K562 (cell line): ENCODE measurements at regions not wholly inside any gene's neighbourhood (a gene's known extent, or its start where the extent isn't known, plus 50 kb on each side); places are given as distances from the start of the nearest gene placed in this dataset.

Experiments
- ATAC-seq: fragments of 200-7000 bp; cut with Tn5 transposase; 3 replicates; pipeline ENCODE4 v1.9.1; 2020; ENCODE audit warnings: moderate library complexity
- BruUV-seq: library from RNA; stranded (reverse); fragments of 400-500 nt; replicated peaks from 2 replicates; lab custom pipeline; 2021; lab: Mats Ljungman, UMichigan
- CTCF ChIA-PET: fragments of 300-600 bp; formaldehyde crosslinking; extraction: SDS; loops from one replicate; lab custom pipeline; 2021; ENCODE audit warnings: low intra/inter-chr PET ratio; lab: Yijun Ruan, JAX
- POLR2A ChIA-PET: fragments of 300-600, 350-650 bp; sonication (Branson Sonifier 250); formaldehyde crosslinking; extraction: SDS; loops from one replicate; lab custom pipeline; 2021; ENCODE audit warnings: antibody characterized with exemption, inconsistent platforms; lab: Yijun Ruan, JAX
- DNase-seq, 4 experiments: peaks; one replicate each; pipeline versions ENCODE4 v3.0.0 to v3.0.0-alpha.2; 2011 to 2018; ENCODE audit warnings: low spot score in 3 of 4, mixed read lengths in 3 of 4; ENCODE audit errors: extremely low read depth in 1 of 4
- FAIRE-seq: peaks from 2 replicates; lab custom pipeline; 2011; peaks lifted over from hg19 to GRCh38; lab: Jason Lieb, UNC
- H2AFZ ChIP-seq: 2 replicates; pipeline ENCODE4 v1.6.0; 2011; ENCODE audit warnings: low read depth, low read length, control low read depth, inconsistent platforms
- H3K27ac ChIP-seq: fragments of 200-600 bp; 3 replicates; pipeline ENCODE4 v1.8.0; 2011; ENCODE audit warnings: low read depth, mild to moderate bottlenecking, control low read depth, inconsistent platforms, low read length, moderate library complexity, mixed read lengths; ENCODE audit errors: extremely low read depth
- H3K27me3 ChIP-seq, 2 experiments: fragments of 300-600 bp in 1 of 2; 2 replicates in 1 of 2; 3 replicates in 1 of 2; pipeline versions ENCODE4 v1.6.0 to v1.8.0; 2011; ENCODE audit warnings: inconsistent platforms in 2 of 2, low read length in 2 of 2, mild to moderate bottlenecking in 1 of 2, mixed read lengths in 1 of 2, moderate library complexity in 1 of 2; ENCODE audit not compliant: control insufficient read depth in 2 of 2, insufficient read depth in 2 of 2
- H3K36me3 ChIP-seq: fragments of 300-600 bp; 3 replicates; pipeline ENCODE4 v1.8.0; 2011; ENCODE audit warnings: mild to moderate bottlenecking, low read length, inconsistent platforms; ENCODE audit not compliant: control insufficient read depth, insufficient read depth
- H3K4me1 ChIP-seq, 2 experiments: fragments of 200-600 bp in 1 of 2; replicated peaks in 1 of 2; 2 replicates in 1 of 2; 3 replicates in 1 of 2; pipeline versions ENCODE4 v1.5.1 to v1.8.0; 2011; ENCODE audit warnings: inconsistent platforms in 2 of 2, low read length in 2 of 2, mild to moderate bottlenecking in 1 of 2, mixed read lengths in 1 of 2, moderate library complexity in 1 of 2; ENCODE audit not compliant: control insufficient read depth in 2 of 2, insufficient read depth in 2 of 2
- H3K4me2 ChIP-seq: 2 replicates; pipeline ENCODE4 v1.6.1; 2011; ENCODE audit warnings: low read length, control low read depth, inconsistent platforms, mixed read lengths; ENCODE audit not compliant: insufficient read depth
- H3K4me3 ChIP-seq: fragments of 200-600 bp; sonication (generic), shearing (Covaris generic); 2 replicates; pipeline ENCODE4 v1.5.1; 2016; ENCODE audit warnings: control low read depth, inconsistent platforms
- H3K79me2 ChIP-seq: fragments of 200-600 bp; 3 replicates; pipeline ENCODE4 v1.8.0; 2011; ENCODE audit warnings: low read length, inconsistent platforms; ENCODE audit not compliant: control insufficient read depth, insufficient read depth
- H3K9ac ChIP-seq, 2 experiments: 2 replicates each; pipeline versions ENCODE4 v1.6.0 to v1.6.1; 2011; ENCODE audit warnings: low read depth in 2 of 2, low read length in 2 of 2, control low read depth in 1 of 2, inconsistent platforms in 1 of 2, mild to moderate bottlenecking in 1 of 2, mixed read lengths in 1 of 2; ENCODE audit not compliant: insufficient read depth in 1 of 2
- H3K9me1 ChIP-seq: one replicate; pipeline ENCODE4 v1.6.0; 2011; ENCODE audit warnings: inconsistent platforms, mild to moderate bottlenecking, low read length, moderate library complexity; ENCODE audit not compliant: control insufficient read depth, insufficient read depth
- H3K9me3 ChIP-seq: replicated peaks from 2 replicates; pipeline ENCODE4 v1.5.1; 2011; ENCODE audit warnings: low read depth, low read length, inconsistent platforms; ENCODE audit not compliant: control insufficient read depth, insufficient read depth
- H4K20me1 ChIP-seq: replicated peaks from 2 replicates; pipeline ENCODE4 v1.6.1; 2011; ENCODE audit warnings: low read length, inconsistent platforms, mixed read lengths; ENCODE audit not compliant: control insufficient read depth, insufficient read depth
- EHMT2 ChIP-seq: fragments of 450-650 bp; IDR thresholded peaks from 2 replicates; pipeline ENCODE4 v1.6.1; 2018; ENCODE audit warnings: antibody characterized with exemption
- HDAC2 ChIP-seq: fragments of 450-650 bp; IDR thresholded peaks from 2 replicates; pipeline ENCODE4 v1.6.1; 2016; ENCODE audit warnings: mild to moderate bottlenecking
- MAFK ChIP-seq: IDR thresholded peaks from 2 replicates; pipeline ENCODE4 v1.6.1; 2011; ENCODE audit warnings: low read length, improper control_type of control experiment
- MIER1 ChIP-seq: fragments of 450-650 bp; IDR thresholded peaks from 2 replicates; pipeline ENCODE4 v1.6.1; 2016; ENCODE audit warnings: antibody characterized with exemption, mild to moderate bottlenecking, low read depth
- NFIC ChIP-seq: fragments of 450-650 bp; IDR thresholded peaks from 2 replicates; pipeline ENCODE4 v1.6.1; 2017; ENCODE audit warnings: mild to moderate bottlenecking, inconsistent platforms
- NUFIP1 ChIP-seq: fragments of 450-650 bp; IDR thresholded peaks from 2 replicates; pipeline ENCODE4 v1.6.1; 2018; ENCODE audit not compliant: partially characterized antibody
- ZC3H11A ChIP-seq: IDR thresholded peaks from 2 replicates; pipeline ENCODE4 v1.6.1; 2012; ENCODE audit warnings: low read depth, low read length, improper control_type of control experiment
- ZC3H4 ChIP-seq: sonication (generic); formaldehyde crosslinking; IDR thresholded peaks from 2 replicates; pipeline ENCODE4 v1.9.0; 2021; ENCODE audit warnings: missing genetic modification reagents, borderline replicate concordance
- ZNF232 ChIP-seq: sonication (generic); formaldehyde crosslinking; IDR thresholded peaks from 2 replicates; pipeline ENCODE4 v1.8.0; 2022; ENCODE audit warnings: mild to moderate bottlenecking, missing genetic modification reagents
- WGBS: fragments of 100-300 bp; shearing (Covaris generic); methylation state at CpG from one replicate; pipeline ENCODE4 v1.1.6; 2016; ENCODE audit warnings: low coverage, mixed read lengths; ENCODE audit not compliant: insufficient coverage; ENCODE audit errors: missing lambda C conversion rate; 5-methylcytosine and 5-hydroxymethylcytosine counted together
- in situ Hi-C: fragments of 300-500 bp; cut with MboI; formaldehyde crosslinking; loops from 4 replicates; pipeline ENCODE4 v1.15.0; 2018; ENCODE audit warnings: inconsistent platforms, mixed read lengths
- intact Hi-C: fragments of 100-400 bp; cut with micrococcal nuclease; formaldehyde crosslinking; loops from 2 replicates; pipeline ENCODE4 v1.14.2; 2022
- TF ChIP-seq, protein P1 (sequence below): fragments of 250-450 bp; sonication (Bioruptor Pico); IDR thresholded peaks from 2 replicates; pipeline ENCODE4 v1.8.0; 2021; ENCODE audit warnings: moderate library complexity, mild to moderate bottlenecking, inconsistent platforms
- TF ChIP-seq, protein P2 (sequence below), 2 experiments: fragments of 450-650 bp; IDR thresholded peaks; 2 replicates each; pipeline ENCODE4 v1.6.1; 2018; ENCODE audit warnings: mild to moderate bottlenecking in 2 of 2, low read depth in 1 of 2; ENCODE audit not compliant: partially characterized antibody in 2 of 2

DNA sequence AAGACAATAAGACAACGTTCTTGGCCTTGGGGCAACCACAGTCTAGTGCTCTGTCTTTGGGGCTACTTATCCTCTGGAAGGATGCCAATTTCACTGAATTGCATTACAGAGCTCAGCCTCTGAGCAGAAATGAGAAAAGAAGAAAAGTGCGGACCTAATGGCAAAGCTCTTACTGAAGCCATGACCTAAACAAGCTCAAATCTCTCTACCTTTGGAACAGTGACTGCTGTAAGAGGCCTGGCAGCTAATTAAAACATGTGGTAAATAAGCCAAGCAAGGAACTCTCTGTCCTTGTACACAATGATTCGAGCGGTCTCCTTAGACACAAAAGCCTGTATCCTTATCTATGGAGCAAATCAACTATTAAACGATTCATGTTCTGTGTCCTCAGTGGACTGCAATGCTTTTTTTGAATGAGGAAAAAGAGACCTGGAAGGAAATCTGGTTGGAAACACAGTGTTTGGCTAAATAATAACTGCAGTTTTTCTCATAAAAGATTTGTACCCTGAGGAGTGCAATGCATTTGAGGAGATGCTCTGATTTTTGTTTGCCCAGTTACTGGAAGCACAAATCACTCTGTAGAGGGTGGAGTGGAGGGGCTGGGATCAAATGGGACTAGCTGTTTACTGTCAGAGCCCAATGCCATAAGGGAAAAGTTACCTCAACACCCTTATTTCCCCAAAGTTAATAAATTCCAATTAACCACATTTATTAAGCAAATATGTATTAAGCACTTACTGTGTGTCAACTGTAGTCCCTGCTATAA is 113.9 kb downstream of the NDUFA12 start:
- WGBS, result 7% methylated on average over 5 of the region's 5 CpGs
- Histone ChIP-seq H3K79me2 (no peaks in the 10 kb centered on the region), H3K4me1 (no peaks in the 10 kb centered on the region), H3K9me3 (no peaks in the 10 kb centered on the region), H3K27ac (no peak overlapping the region), H3K4me2 (no peak overlapping the region), H3K9me1 (no peaks in the 10 kb centered on the region), H2AFZ (no peak overlapping the region), H3K36me3 (no peaks in the 10 kb centered on the region), H3K9ac (no peak overlapping the region), H4K20me1 (no peaks in the 10 kb centered on the region), H3K4me3 (no peak overlapping the region), H3K27me3 (peaks cover 0 to 3% of the 10 kb centered on the region in 2 experiments; a peak in 1 of 5 replicates)
- POLR2A ChIA-PET, result interaction anchor here (1.1 kb wide), 1 partner anchor 29 kb away, joined by 4 read pairs; no protein-coding TSS in a partner anchor
- FAIRE-seq, result no peak
- BruUV-seq, result no TSS peak
- peak; percentile 73 for TF ChIP-seq NFIC
- TF ChIP-seq ZC3H4 (CRISPR knock-in tag), result no peak
- CTCF ChIA-PET, result no interaction called here
- no peak for DNase-seq
- intact Hi-C loops, result no loop called here
- in situ Hi-C loops, result no loop called here
- no peak for ATAC-seq

DNA sequence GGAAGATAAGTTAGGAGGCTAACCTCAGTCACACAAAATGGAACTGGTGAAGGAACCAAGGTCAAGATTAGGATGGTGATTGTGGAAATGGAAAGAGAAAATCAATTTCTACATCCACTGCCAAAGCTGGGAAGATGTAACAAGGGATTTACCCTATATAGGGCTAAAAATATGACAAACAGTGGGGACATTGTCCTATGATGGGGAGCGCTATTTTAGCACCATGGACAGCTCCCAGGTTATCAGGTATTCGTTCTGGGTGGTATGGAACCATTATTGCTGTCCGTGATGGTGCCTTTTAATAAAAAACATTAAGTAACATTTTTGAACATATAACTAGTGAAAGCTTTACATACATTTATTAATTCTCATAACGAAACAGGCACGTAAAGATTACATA is 124.0 kb downstream of the NDUFA12 start:
- Histone ChIP-seq H3K4me3 (no peak overlapping the region), H3K79me2 (no peaks in the 10 kb centered on the region), H3K9ac (no peak overlapping the region), H3K9me3 (no peaks in the 10 kb centered on the region), H3K27me3 (peaks cover 4% of the 10 kb centered on the region in 2 experiments; a peak in 3 of 5 replicates), H3K9me1 (no peaks in the 10 kb centered on the region), H2AFZ (no peak overlapping the region), H3K4me1 (no peaks in the 10 kb centered on the region), H3K4me2 (no peak overlapping the region), H3K27ac (no peak overlapping the region), H4K20me1 (no peaks in the 10 kb centered on the region), H3K36me3 (no peaks in the 10 kb centered on the region)
- FAIRE-seq (no peak), DNase-seq (peak; percentile 41 to 51 (median 46)), ATAC-seq (peak; percentile 64; the same call in 1 of the 3 replicates)
- ChIA-PET CTCF (no interaction called here), POLR2A (interaction anchor here (0.6 to 1.2 kb wide), 2 partner anchors 11 to 446 kb away, joined by 3 read pairs; no protein-coding TSS in a partner anchor)
- BruUV-seq, result no TSS peak
- WGBS, result 0% methylated on average over 5 of the region's 5 CpGs
- in situ Hi-C loops (no loop called here), intact Hi-C loops (no loop called here)
- TF ChIP-seq NUFIP1 (no peak), MIER1 (peak; percentile 94), ZNF232 (CRISPR knock-in tag) (0 out of 2 replicates have a peak, but pooled peaks have one; percentile 24), HDAC2 (peak; percentile 16; the same call in 1 of the 2 replicates), ZC3H11A (no peak), EHMT2 (peak; percentile 96), MAFK (no peak)
- TF ChIP-seq, protein P1, sequence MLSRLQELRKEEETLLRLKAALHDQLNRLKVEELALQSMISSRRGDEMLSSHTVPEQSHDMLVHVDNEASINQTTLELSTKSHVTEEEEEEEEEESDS (CRISPR knock-in tag), result no peak
- TF ChIP-seq, protein P2, sequence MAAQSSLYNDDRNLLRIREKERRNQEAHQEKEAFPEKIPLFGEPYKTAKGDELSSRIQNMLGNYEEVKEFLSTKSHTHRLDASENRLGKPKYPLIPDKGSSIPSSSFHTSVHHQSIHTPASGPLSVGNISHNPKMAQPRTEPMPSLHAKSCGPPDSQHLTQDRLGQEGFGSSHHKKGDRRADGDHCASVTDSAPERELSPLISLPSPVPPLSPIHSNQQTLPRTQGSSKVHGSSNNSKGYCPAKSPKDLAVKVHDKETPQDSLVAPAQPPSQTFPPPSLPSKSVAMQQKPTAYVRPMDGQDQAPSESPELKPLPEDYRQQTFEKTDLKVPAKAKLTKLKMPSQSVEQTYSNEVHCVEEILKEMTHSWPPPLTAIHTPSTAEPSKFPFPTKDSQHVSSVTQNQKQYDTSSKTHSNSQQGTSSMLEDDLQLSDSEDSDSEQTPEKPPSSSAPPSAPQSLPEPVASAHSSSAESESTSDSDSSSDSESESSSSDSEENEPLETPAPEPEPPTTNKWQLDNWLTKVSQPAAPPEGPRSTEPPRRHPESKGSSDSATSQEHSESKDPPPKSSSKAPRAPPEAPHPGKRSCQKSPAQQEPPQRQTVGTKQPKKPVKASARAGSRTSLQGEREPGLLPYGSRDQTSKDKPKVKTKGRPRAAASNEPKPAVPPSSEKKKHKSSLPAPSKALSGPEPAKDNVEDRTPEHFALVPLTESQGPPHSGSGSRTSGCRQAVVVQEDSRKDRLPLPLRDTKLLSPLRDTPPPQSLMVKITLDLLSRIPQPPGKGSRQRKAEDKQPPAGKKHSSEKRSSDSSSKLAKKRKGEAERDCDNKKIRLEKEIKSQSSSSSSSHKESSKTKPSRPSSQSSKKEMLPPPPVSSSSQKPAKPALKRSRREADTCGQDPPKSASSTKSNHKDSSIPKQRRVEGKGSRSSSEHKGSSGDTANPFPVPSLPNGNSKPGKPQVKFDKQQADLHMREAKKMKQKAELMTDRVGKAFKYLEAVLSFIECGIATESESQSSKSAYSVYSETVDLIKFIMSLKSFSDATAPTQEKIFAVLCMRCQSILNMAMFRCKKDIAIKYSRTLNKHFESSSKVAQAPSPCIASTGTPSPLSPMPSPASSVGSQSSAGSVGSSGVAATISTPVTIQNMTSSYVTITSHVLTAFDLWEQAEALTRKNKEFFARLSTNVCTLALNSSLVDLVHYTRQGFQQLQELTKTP (IDR thresholded peaks at IDR 0.05; ENCODE audit: low read depth in 1 of 2, partially characterized antibody in 2 of 2), result peak in 1 of 2 experiments; percentile 37
